ENCODE measurements at regions not wholly inside any gene's neighbourhood (a gene's known extent, or its start where the extent isn't known, plus 50 kb on each side); places are given as distances from the start of the nearest gene placed in this dataset.

DNA sequence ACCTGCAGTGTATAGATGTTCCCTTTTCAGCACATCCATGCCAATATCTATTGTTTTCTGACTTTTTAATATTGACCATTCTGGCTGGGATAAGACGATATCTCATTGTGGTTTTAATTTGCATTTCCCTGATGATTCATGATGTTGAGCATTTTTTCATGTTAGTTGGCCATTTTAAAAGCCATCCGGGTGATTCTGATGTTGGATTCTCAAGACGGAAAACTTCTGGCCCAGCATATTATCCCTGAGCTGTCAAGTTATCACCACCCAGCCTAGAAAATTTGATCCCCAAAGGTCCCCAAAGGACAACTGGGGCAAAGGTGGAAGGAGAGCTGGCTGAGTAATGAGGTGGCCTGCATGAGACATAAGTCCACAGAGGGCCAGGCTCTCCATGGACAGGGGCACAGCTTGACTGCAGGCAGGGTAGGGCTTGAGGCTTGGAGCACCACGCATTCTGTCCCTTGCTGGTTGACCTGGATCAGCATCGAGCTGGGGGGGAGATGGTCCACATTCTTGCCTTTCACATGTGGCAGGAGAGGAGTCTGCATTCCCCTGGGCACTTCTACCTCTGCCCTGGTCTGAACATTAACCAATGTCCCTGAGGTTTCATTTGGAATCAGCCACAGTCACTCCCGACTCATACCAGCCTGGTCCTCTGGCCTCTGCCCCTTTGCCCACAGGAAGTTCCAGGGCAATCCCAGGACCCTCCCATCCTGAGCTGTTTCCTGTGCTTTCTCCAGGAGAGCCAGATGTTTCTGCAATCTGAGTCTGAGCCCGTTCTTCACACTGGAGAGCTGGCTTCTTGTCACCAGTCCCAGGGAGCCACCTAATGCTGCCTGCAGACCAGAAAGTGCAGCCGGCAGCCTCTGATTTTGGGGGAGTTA is 69.2 kb downstream of the ISG20 start:
- Mint-ChIP-seq H3K27me3 (peaks cover 37% of the 10 kb centered on the region), H3K9me3 (peaks cover 0 to 4% (median 0%) of the 10 kb centered on the region in 3 donors), H3K4me1 (peaks cover 0 to 8% (median 7%) of the 10 kb centered on the region in 3 donors), H3K27ac (no peak overlapping the region), H3K36me3 (no peaks in the 10 kb centered on the region), H3K4me3 (peak overlapping the region in 1 of 4 donors; percentile 32)

DNA sequence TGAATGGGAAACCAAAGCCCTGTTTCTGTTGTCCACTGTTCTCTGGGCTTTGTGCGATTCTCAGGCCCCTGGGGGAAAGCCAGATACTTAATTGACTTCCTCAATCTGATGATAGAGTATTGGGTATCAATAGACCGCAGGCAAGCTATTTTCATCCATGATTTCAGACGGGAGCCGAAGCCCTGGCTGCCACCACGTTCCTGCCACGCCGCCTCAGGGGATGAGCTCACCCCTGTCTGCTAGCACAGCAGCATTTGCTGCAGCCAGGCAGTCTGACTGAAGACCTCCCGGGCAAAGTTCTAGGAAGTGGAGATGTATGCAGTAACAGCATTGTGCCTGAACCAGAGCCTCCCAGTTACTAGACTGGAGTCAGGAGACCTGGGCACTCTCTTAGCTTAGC is 69.8 kb downstream of the ISG20 start:
- Mint-ChIP-seq H3K27me3 (peaks cover 35% of the 10 kb centered on the region), H3K36me3 (no peaks in the 10 kb centered on the region), H3K9me3 (peaks cover 0 to 4% (median 0%) of the 10 kb centered on the region in 3 donors), H3K4me1 (peaks cover 0 to 8% (median 7%) of the 10 kb centered on the region in 3 donors), H3K27ac (no peak overlapping the region), H3K4me3 (no peak overlapping the region)

DNA sequence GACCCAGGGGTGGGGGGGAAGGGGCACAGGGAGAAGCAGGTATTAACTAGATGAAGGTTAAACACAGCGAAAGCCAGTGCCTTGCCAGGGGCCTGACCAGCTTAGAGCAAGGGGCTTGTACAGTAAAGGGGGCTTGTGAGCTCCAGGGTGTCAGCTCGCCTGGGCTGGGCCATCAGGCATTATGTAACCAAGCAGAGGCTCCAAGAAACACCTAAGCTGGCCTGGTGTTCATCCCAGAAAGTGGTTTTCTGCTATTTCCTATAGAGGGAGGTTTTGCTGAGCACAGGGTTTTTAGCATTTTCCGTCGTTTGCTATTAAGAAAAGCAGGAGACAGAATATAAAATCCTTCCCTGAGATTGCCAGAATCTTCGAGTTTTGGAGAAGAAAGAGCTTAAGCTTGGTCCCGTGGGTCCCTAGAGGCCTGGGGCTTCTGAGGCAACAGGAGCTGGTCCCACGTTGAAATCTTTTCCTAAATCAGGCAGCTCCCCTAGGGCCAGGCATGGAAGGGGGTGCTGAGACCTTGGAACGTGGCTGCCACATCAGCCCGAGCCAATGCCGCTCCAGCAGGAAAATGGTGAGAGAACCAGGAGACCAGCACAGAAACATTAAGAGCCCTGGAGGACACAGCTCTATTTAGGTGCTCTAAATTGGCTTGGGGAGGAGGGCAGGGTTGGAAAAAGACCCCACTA is 71.4 kb downstream of the ISG20 start:
- Mint-ChIP-seq H3K36me3 (no peaks in the 10 kb centered on the region), H3K27ac (no peak overlapping the region), H3K9me3 (no peaks in the 10 kb centered on the region), H3K27me3 (peaks cover 32% of the 10 kb centered on the region), H3K4me1 (peaks cover 0 to 7% (median 4%) of the 10 kb centered on the region in 3 donors), H3K4me3 (no peak overlapping the region)

DNA sequence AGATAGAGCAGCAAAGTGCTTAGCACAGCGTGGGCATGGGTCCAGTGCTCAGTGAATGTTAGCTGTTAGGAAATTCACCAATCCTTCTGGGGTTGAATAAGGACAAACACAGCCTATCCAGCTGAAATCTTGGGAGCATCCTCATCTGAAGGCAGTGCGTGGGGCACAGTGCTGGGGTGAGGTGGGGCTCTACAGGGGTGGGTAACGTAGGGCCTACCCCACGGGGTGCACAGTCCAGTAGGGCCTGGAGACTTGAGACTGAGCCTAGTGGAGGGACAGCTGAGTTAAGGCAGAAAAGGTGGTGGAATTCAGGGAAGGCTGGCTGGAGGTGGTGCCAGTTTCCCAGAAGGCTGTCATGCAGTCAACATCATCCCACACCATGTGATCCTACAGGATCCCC is 73.0 kb downstream of the ISG20 start:
- H3K36me3 Mint-ChIP-seq = no peaks in the 10 kb centered on the region
- no peak overlapping the region for H3K27ac Mint-ChIP-seq
- peak overlapping the region in 1 of 4 donors; percentile 3 for H3K4me3 Mint-ChIP-seq
- peaks cover 24% of the 10 kb centered on the region for H3K27me3 Mint-ChIP-seq
- H3K4me1 Mint-ChIP-seq = peaks cover 0 to 4% (median 1%) of the 10 kb centered on the region in 3 donors
- no peaks in the 10 kb centered on the region for H3K9me3 Mint-ChIP-seq

DNA sequence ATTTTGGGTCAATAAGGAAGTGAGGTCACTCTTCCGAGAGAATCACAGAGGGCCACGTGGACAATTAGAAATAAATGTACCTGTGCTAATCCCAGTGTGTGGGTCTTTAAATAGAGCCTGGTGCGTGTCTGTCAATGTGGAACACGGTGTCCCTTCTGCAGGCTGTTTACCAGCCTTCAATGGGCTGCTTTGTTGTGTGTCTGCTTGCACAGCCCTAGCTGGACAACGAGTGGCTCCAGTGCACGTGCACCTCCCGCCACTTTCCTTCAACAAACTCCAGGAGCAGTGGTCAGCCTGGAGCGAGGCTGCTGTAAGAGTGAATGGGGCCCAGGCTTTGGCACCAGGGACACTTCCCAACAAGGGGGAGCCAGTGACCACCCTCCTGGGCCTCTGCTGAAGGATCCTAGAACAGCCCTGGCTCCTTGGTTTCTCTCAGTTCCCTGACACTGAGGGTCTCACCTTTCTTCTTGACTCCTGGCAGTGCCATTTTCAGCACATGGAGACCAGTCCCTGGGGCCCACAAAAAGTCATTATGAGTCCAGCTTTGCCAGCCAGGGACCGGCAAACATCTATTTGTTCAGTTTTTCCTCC is 76.1 kb downstream of the ISG20 start:
- Mint-ChIP-seq H3K4me1 (peaks cover 0 to 6% (median 5%) of the 10 kb centered on the region in 3 donors), H3K9me3 (no peaks in the 10 kb centered on the region), H3K4me3 (no peak overlapping the region), H3K36me3 (no peaks in the 10 kb centered on the region), H3K27me3 (peaks cover 8% of the 10 kb centered on the region), H3K27ac (peak overlapping the region in 1 of 3 donors; percentile 31)

DNA sequence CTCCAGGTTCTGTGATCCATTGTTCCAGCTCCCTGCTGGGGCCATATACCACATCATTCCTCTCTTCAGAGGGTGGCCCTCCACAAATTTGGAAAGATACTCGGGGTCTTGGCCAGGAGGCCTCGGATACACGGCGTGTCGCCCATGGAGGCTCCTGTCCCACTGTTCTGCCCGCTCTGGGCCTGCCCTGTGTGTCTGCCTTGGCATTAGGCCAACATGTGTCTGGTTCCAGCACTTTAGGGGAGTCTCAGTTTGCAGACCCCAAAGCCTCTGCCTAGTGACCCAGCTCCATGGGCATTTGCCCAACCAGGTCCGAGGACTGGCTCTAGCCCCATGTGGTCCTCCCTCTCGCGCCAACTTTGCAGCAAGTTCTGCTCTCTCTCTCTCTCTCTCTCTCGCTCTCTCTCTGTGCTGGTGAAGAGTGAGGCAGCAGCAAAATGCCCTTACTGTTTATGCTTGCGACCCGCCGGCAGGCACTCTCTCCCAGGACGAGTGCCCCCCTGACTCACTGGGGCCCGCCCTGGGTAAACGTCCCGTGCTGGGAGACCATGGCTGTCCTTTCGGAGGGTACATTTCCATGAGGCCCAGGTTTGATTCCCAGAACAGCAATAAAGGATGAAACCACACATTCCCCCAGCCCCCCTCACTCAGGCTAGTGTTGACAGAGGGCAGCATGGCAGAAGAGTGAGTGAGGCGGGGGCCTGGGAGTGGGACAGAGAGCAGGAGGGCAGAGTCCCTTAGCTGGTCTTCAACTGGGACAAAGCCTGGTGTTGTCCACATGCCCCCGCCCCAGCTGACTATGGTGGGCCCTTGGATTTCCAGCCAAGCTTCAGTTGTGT is 77.9 kb downstream of the ISG20 start:
- no peaks in the 10 kb centered on the region for H3K9me3 Mint-ChIP-seq
- H3K4me3 Mint-ChIP-seq = no peak overlapping the region
- peaks cover 5 to 11% (median 6%) of the 10 kb centered on the region in 3 donors for H3K4me1 Mint-ChIP-seq
- peaks cover 3% of the 10 kb centered on the region for H3K27me3 Mint-ChIP-seq
- H3K36me3 Mint-ChIP-seq = peaks cover 4% of the 10 kb centered on the region
- H3K27ac Mint-ChIP-seq = peak overlapping the region in 1 of 3 donors; percentile 73

DNA sequence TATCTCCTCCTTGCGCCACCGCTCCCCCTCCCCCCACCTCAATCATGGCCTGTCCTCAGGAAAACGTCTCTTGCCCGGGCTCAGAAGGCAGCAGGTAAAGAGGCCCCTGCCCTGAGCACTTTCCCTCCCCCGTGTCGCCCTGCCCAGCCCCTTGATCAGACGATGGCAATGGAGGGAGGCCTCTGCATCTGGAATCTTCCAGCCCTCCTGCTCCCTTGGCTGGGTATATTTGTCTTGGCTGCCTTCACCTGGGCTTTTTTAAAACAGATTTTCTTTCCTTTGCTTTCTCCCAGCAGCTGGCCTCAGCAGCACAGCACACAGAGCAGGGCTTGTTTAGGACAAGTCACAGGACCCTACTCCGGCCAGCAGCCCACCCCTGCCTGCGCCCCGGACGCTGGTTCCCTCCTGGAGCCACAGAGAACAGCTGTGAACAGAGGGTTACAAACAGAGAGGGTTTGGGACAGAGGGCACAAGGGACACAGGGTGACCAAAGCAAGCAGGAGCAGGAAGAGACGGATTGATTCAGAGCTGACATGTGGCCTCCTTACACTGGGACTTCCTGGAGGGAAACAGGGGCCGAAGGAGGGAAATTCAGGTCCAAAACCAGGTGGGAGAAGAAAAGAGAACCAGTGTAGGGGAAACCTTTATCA is 78.7 kb downstream of the ISG20 start:
- H3K4me3 Mint-ChIP-seq = no peak overlapping the region

DNA sequence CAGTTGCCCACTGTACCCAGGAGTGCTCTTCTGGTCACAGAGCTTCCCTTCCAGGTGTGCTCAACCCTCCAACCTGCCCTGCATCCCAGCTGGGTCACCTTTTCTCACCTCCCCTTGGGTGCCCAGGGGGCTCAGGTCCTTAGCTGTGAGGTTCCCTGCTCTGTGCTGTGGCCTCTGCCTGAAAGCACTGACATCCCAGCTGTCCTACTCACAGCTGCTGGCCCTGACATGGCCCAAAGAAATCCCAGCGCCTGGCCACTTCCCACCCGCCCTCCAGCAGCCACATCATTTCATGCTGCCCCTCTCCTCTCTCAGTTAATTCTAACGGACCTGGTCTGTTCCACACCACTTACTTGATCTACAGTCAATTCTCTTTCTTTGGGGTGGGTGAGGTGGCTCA is 79.9 kb downstream of the ISG20 start:
- H3K36me3 Mint-ChIP-seq = peaks cover 4% of the 10 kb centered on the region
- H3K27ac Mint-ChIP-seq = peak overlapping the region in 1 of 3 donors; percentile 93
- H3K4me1 Mint-ChIP-seq = peaks cover 5 to 11% (median 9%) of the 10 kb centered on the region in 3 donors
- H3K27me3 Mint-ChIP-seq = peaks cover 2% of the 10 kb centered on the region
- no peak overlapping the region for H3K4me3 Mint-ChIP-seq
- H3K9me3 Mint-ChIP-seq = peaks cover 0 to 3% (median 0%) of the 10 kb centered on the region in 3 donors

More for the DNA sequence above, 78.7 kb downstream of the ISG20 start:
- H3K27me3 Mint-ChIP-seq = peaks cover 2% of the 10 kb centered on the region
- peaks cover 4% of the 10 kb centered on the region for H3K36me3 Mint-ChIP-seq
- no peak overlapping the region for H3K27ac Mint-ChIP-seq
- peaks cover 5 to 11% (median 6%) of the 10 kb centered on the region in 3 donors for H3K4me1 Mint-ChIP-seq
- no peaks in the 10 kb centered on the region for H3K9me3 Mint-ChIP-seq

DNA sequence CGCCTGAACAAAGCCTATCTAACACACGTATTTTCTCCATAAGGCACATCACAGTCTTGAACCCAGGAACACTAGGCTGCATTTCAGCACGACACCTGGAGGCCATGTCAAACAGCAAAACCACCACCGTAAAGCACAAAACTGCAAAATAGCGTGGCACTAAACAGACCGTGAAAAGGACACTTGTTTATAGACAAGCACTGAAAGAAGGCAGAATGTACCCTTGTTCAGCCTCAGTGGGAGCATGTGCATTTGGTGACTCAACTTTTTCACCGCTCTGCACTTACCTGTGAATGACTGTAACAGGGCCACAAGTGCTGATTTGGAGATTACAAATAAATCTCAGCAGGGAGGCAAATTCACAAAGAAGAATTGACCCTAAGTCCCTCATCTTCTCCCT is 80.8 kb downstream of the ISG20 start:
- Mint-ChIP-seq H3K9me3 (peaks cover 0 to 3% (median 0%) of the 10 kb centered on the region in 3 donors), H3K27me3 (peaks cover 2% of the 10 kb centered on the region), H3K4me1 (peaks cover 5 to 14% (median 9%) of the 10 kb centered on the region in 3 donors), H3K27ac (no peak overlapping the region), H3K4me3 (no peak overlapping the region), H3K36me3 (peaks cover 4% of the 10 kb centered on the region)

DNA sequence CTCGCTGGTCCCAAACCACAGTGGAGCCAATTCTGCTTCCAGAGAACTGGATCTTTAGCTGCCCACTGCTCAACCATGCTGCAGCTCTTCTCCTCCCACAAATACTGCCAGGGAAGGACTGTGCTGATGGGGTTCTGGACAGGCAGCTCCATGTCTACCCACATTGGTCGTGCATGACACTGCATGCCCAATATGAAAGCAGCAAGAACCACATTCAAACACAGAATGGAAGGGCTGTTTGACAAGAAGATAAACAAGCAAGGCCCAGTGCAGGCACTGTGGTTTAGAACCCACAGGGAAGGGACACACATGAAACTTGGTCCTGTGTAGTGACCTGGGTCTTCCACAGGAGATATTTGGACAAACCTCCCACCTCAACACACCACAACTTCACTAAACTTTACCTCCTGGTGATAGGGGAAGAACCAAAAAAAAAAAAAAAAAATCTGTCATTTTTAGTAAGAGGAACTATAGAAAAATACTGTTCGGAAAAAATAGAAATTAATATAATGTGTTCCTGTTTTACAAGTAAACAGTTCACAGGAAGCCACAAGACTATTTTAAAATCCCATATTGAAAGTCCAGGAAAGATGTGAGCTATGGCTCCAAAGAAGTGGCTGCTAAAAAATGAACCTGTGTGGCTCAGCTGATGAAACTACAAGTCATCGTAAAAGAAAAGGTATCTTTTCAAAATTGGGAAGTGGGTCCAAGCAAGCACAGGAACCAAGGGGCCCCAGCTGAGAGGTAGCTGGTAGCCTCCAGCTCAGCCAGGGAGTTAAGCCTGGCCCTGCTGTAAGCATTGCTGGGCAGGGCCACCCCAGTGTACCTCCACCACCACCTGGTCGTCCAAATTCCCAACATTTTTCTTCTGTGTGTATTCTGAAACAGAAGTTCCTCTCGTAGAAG is 77.7 kb upstream of the ACAN start:
- Mint-ChIP-seq H3K36me3 (peaks cover 4% of the 10 kb centered on the region), H3K4me1 (peaks cover 21 to 32% (median 21%) of the 10 kb centered on the region in 3 donors), H3K4me3 (peak overlapping the region in 2 of 4 donors; percentile 58 to 91), H3K9me3 (peaks cover 0 to 3% (median 2%) of the 10 kb centered on the region in 3 donors), H3K27ac (peak overlapping the region in 2 of 3 donors; percentile 1 to 46), H3K27me3 (peaks cover 2% of the 10 kb centered on the region)

DNA sequence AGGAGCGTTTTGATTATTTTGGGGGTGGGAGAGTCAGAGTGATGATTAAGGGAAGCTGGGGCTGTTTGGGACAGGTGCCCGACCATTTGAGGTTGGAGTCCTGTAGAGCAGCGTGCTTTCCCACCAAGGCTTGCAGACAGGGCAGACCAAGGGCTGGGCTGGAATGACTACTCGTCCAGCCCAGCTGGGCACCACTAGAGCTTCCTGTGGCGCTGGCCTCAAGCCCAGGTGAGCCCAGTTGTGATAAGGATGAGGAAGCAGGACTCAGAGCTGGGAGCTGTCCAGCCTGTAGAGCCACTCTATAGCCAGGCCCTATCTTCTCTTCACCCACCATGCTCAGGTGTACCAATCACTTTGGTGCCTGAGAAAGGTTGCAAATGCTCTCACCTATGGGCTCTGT is 75.8 kb upstream of the ACAN start:
- H3K4me3 Mint-ChIP-seq = peak overlapping the region in 1 of 4 donors; percentile 52
- peaks cover 2% of the 10 kb centered on the region for H3K27me3 Mint-ChIP-seq
- peaks cover 21 to 32% (median 21%) of the 10 kb centered on the region in 3 donors for H3K4me1 Mint-ChIP-seq
- H3K9me3 Mint-ChIP-seq = peaks cover 0 to 3% (median 2%) of the 10 kb centered on the region in 3 donors
- peak overlapping the region in 1 of 3 donors; percentile 47 for H3K27ac Mint-ChIP-seq
- no peaks in the 10 kb centered on the region for H3K36me3 Mint-ChIP-seq

DNA sequence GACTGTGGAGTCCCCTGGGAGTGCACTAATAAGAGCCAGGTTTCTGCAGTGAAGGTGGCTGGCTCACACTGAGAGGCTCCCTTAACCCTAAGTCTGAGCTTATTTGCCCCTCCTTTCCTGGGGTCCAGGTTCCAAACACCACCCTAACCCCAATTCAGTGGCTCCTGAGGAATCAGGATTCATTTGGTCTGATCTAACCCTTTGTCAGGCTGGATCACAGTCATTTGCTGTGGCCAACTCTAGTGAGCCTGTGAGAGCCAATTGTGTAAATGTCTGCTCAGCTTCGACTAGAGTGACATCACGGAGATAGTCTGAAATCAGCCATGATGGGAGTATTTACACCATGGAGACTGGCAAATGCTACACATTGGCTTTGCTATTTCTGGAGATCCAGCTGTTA is 73.7 kb upstream of the ACAN start:
- no peak overlapping the region for H3K27ac Mint-ChIP-seq
- peaks cover 17 to 30% (median 21%) of the 10 kb centered on the region in 3 donors for H3K4me1 Mint-ChIP-seq
- H3K9me3 Mint-ChIP-seq = peaks cover 0 to 2% (median 0%) of the 10 kb centered on the region in 3 donors
- no peak overlapping the region for H3K4me3 Mint-ChIP-seq
- peaks cover 2% of the 10 kb centered on the region for H3K27me3 Mint-ChIP-seq
- no peaks in the 10 kb centered on the region for H3K36me3 Mint-ChIP-seq

DNA sequence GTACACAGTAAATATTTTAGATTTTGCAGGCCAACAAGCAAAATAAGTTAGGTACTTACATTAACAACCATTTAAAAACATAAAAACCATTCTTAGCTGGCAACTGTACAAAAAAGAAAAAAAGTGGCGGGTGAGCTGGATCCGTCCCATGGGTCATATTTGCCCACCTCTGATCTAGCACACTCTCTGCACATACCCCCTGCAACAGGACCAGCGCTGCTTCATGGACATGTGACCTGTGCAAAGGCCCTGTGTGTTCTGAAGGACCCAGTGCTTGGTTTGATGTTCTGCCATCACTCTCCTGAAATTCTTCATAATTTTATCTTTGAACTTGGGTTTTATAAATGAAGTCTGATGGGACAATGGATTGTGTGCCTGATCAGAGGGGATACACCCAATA is 72.5 kb upstream of the ACAN start:
- no peaks in the 10 kb centered on the region for H3K36me3 Mint-ChIP-seq
- peaks cover 0 to 2% (median 0%) of the 10 kb centered on the region in 3 donors for H3K9me3 Mint-ChIP-seq
- H3K4me3 Mint-ChIP-seq = no peak overlapping the region
- H3K4me1 Mint-ChIP-seq = peaks cover 9 to 18% (median 13%) of the 10 kb centered on the region in 3 donors
- peaks cover 4% of the 10 kb centered on the region for H3K27me3 Mint-ChIP-seq
- no peak overlapping the region for H3K27ac Mint-ChIP-seq

Data from IgD-negative memory B cell (primary cell).